Brain microvascular endothelial cell (primary cell): ENCODE measurements at regions not wholly inside any gene's neighbourhood (a gene's known extent, or its start where the extent isn't known, plus 50 kb on each side); places are given as distances from the start of the nearest gene placed in this dataset.

ENCODE experiments used
- DNase-seq: peaks from one replicate; pipeline ENCODE4 v3.0.0-alpha.2; 2020
- H3K27ac ChIP-seq: fragments of 250-450 bp; sonication (Bioruptor Pico); 2 replicates; pipeline ENCODE4 v1.5.1; 2020; ENCODE audit warnings: mild to moderate bottlenecking, moderate library complexity
- H3K27me3 ChIP-seq: fragments of 250-450 bp; sonication (Bioruptor Pico); replicated peaks from 2 replicates; pipeline ENCODE4 v1.5.1; 2020; ENCODE audit warnings: mild to moderate bottlenecking
- H3K36me3 ChIP-seq: fragments of 250-450 bp; sonication (Bioruptor Pico); replicated peaks from 2 replicates; pipeline ENCODE4 v1.5.1; 2020; ENCODE audit warnings: mild to moderate bottlenecking
- H3K4me3 ChIP-seq: 2 replicates; pipeline ENCODE4 v1.5.1; 2011; ENCODE audit warnings: low read depth, mild to moderate bottlenecking, control low read depth, low read length, moderate library complexity
- in situ Hi-C: cut with HindIII; loops from 2 replicates; pipeline ENCODE4 v1.10.0; 2017; ENCODE audit warnings: low sequenced_read_pairs, low pct_ligation_motif_present
- TF ChIP-seq, protein P1 (sequence below): IDR thresholded peaks from 2 replicates; pipeline ENCODE4 v1.5.1; 2011; ENCODE audit warnings: low read depth, mild to moderate bottlenecking, moderate library complexity, low read length, control low read depth, inconsistent platforms; ENCODE audit errors: missing control alignments

DNA sequence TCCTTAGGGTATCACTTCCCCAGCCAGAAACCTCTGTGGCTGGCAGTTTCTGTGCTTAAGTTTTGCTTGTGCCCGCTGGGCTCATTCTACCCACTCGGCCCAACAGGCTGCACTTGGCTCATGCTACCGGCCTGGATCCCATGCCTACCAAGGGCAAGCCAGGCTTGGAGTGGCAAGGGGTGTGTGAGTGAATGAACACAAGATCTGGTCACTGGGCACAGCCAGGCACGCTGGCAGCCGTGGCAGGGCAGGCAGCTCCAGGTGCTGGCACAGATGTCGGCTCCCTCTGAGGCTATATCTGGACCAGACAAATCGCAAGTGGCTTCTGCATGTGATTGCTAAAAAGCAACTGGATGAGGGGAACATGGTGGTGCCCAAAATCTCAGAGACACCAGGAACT is 740.5 kb upstream of the B3GALT2 start:
- no peak for DNase-seq
- H3K27me3 ChIP-seq, result no peaks in the 10 kb centered on the region
- H3K36me3 ChIP-seq, result no peaks in the 10 kb centered on the region
- H3K27ac ChIP-seq, result no peak overlapping the region
- no peak overlapping the region for H3K4me3 ChIP-seq
- in situ Hi-C loops, result no loop called here
- TF ChIP-seq, protein P1, sequence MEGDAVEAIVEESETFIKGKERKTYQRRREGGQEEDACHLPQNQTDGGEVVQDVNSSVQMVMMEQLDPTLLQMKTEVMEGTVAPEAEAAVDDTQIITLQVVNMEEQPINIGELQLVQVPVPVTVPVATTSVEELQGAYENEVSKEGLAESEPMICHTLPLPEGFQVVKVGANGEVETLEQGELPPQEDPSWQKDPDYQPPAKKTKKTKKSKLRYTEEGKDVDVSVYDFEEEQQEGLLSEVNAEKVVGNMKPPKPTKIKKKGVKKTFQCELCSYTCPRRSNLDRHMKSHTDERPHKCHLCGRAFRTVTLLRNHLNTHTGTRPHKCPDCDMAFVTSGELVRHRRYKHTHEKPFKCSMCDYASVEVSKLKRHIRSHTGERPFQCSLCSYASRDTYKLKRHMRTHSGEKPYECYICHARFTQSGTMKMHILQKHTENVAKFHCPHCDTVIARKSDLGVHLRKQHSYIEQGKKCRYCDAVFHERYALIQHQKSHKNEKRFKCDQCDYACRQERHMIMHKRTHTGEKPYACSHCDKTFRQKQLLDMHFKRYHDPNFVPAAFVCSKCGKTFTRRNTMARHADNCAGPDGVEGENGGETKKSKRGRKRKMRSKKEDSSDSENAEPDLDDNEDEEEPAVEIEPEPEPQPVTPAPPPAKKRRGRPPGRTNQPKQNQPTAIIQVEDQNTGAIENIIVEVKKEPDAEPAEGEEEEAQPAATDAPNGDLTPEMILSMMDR, result no peak

DNA sequence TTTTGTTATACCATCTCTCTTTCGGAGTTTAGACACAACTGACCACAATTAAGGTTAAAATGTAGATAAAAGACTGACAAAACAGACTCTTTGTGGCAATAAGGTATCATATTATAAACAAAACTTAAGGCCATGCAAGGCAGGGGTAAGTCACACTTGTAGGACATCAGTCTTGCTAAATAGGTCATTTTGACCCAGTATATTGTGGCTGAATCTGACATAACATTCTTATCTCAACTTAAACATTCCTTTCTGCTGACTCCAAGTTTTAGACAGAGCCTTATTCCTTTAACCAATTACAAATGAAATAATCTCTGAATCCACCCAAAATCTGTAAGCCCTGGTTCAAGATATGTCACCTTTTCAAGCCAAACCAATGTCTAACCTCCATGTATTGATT is 733.4 kb upstream of the B3GALT2 start:
- Histone ChIP-seq H3K27me3 (no peaks in the 10 kb centered on the region), H3K4me3 (no peak overlapping the region), H3K36me3 (no peaks in the 10 kb centered on the region), H3K27ac (no peak overlapping the region)
- in situ Hi-C loops, result no loop called here
- TF ChIP-seq, protein P1, result no peak
- DNase-seq, result peak; percentile 32

DNA sequence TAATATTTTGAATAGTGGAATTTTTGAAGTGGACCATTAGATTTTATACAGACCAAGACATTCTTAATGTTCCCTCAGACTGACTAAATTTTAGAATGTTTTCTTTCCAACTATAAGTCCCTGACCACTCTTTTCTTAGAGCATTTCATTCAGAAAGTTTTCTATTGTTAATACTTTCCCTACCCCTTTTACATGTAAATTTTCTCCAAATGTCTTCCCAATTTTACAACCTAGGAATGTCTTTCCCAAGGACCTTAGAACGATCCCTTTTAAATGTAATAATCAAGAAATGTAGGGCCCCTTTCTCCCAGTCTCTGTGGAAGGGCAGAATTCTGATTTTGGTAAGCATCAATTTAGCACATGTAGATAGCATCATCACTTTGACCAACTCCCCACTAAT is 730.0 kb upstream of the B3GALT2 start:
- Histone ChIP-seq H3K36me3 (no peaks in the 10 kb centered on the region), H3K4me3 (no peak overlapping the region), H3K27me3 (no peaks in the 10 kb centered on the region), H3K27ac (no peak overlapping the region)
- in situ Hi-C loops, result no loop called here
- DNase-seq, result no peak
- TF ChIP-seq, protein P1, result no peak

DNA sequence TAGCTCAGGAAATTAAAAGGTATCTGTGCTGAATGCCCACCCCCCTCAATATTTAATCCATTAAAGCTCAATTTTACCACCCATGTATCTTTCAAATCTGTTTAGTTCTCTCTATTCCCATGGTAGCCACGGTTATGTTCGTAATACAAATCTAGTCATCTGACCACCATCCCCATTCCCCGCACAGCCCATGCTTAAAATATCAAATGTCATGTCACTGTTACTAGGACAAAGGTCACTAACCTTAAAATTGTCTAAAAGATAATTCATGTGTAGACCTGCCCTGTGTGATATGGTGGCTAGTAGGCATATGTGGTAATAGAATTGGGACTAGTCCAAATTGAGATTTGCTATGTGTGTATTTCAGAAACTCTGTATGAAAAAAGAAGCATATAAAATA is 728.5 kb upstream of the B3GALT2 start:
- Histone ChIP-seq H3K27ac (no peak overlapping the region), H3K36me3 (no peaks in the 10 kb centered on the region), H3K4me3 (no peak overlapping the region), H3K27me3 (no peaks in the 10 kb centered on the region)
- DNase-seq, result no peak
- TF ChIP-seq, protein P1, result no peak
- in situ Hi-C loops, result no loop called here

DNA sequence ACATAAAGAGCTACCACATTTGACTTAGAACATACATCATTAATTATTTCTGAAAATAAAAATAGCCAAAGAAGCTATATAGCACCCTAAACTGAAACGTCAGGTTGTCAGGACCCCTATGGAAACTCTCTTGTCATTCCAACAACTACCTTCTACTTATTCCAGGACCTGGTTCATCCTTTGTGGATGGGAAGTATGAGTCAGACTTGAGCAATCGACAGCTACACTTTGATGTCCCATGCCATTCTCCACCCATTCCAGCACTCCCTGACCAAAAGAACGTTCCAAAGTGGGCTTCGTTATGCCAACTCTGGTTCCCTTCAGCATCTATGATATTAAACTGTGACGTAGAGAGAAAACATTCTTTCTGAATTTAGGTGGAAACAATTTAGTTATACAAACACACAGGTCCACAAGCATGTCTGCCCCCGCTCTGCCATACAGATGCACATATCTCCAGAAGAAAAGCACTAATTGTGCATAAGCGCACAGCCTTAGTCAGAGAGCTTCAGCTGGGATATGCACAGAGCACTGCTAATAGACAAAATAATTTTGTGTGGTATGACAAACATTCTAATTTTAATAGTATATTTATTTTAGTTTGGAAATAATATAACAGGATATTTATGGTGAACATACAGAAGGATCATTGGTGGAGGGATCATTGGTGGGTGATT is 723.1 kb upstream of the B3GALT2 start:
- TF ChIP-seq, protein P1, result no peak
- Histone ChIP-seq H3K27ac (no peak overlapping the region), H3K36me3 (no peaks in the 10 kb centered on the region), H3K27me3 (no peaks in the 10 kb centered on the region), H3K4me3 (no peak overlapping the region)
- no peak for DNase-seq
- in situ Hi-C loops, result no loop called here

DNA sequence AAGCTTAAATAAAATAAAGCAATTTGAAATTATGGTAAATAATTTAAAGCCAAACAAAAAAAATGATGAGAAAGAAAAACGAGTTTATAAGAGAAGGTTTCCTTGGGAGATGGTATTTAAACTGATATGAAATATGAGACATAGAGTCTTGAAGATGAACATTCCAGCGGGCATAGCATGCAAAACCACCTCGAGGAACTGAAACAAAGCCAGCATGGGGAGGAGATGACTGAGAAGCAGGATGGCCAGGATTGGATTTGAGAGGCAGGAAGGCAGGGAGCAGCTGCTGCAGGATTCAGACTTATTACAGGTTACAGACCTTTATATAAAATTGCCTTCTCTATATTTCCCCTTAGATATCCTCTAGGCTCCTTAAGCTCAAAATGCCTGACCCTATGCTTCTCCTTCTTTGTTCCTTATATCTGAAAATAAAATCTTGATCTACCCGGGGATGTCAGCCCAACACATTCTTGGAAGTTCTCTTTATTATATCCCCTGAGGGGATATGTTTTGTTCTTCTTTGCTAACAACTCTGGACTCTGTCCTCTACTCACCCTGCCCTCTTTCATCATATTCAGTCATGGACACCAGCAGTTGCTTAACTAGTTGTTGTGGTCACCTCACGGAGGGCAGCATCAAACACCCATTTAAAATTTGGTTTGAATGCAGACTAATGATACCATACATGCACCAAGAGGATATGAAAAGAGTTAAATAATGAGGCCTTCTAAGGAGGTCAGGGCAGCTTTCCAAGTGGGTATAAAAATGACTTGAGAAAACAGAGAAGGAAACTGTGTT is 719.1 kb upstream of the B3GALT2 start:
- in situ Hi-C loops, result no loop called here
- no peaks in the 10 kb centered on the region for H3K27me3 ChIP-seq
- H3K4me3 ChIP-seq, result no peak overlapping the region
- H3K27ac ChIP-seq, result no peak overlapping the region
- TF ChIP-seq, protein P1, result no peak
- H3K36me3 ChIP-seq, result no peaks in the 10 kb centered on the region
- peak; percentile 17 for DNase-seq
